ENCODE measurements at regions not wholly inside any gene's neighbourhood (a gene's known extent, or its start where the extent isn't known, plus 50 kb on each side); places are given as distances from the start of the nearest gene placed in this dataset.

GRCh38 chr21:33971492-33972013 lies 55.9 kb upstream of the ATP5PO start:
- no peaks in the 10 kb centered on the region for H3K9me2 ChIP-seq (replicated peaks; ENCODE audit: insufficient read depth)
- peak overlapping the region; percentile 61 for H3K4me2 ChIP-seq
- H4K20me1 ChIP-seq (ENCODE audit: insufficient read depth, poor library complexity, severe bottlenecking), result no peaks in the 10 kb centered on the region
- H3K27ac ChIP-seq, result peak overlapping the region; percentile 84
- H3K27me3 ChIP-seq, result no peaks in the 10 kb centered on the region
- no peak overlapping the region for H3K4me3 ChIP-seq
- H3K9me3 ChIP-seq (ENCODE audit: low read depth), result no peaks in the 10 kb centered on the region
- no peaks in the 10 kb centered on the region for H3K36me3 ChIP-seq (replicated peaks; ENCODE audit: insufficient read depth, low read depth)
- no peaks in the 10 kb centered on the region for H3K79me2 ChIP-seq
- H2AFZ ChIP-seq, result no peak overlapping the region
- H3K4me1 ChIP-seq (ENCODE audit: insufficient read depth), result peaks cover 50% of the 10 kb centered on the region
- no peak for TF ChIP-seq EZH2phosphoT487 (IDR thresholded peaks at IDR 0.05; ENCODE audit: low read depth, severe bottlenecking, unreplicated experiment)
- no peak for TF ChIP-seq EZH2 (IDR thresholded peaks at IDR 0.05; ENCODE audit: borderline replicate concordance)
- no peak for TF ChIP-seq CTCF (IDR thresholded peaks at IDR 0.05; ENCODE audit: poor library complexity)
- DNase-seq (ENCODE audit: low spot score), result peak; percentile 56
- WGBS (ENCODE audit: low lambda C conversion rate, missing lambda C conversion rate), result 40% methylated on average over 7 of the region's 7 CpGs

- TF ChIP-seq EZH2phosphoT487 (IDR thresholded peaks at IDR 0.05; ENCODE audit: low read depth, severe bottlenecking, unreplicated experiment), result no peak
- TF ChIP-seq EZH2 (IDR thresholded peaks at IDR 0.05; ENCODE audit: borderline replicate concordance), result no peak
- TF ChIP-seq CTCF (IDR thresholded peaks at IDR 0.05; ENCODE audit: poor library complexity), result no peak
- Histone ChIP-seq H3K4me3 (no peak overlapping the region), H2AFZ (no peak overlapping the region), H3K36me3 (replicated peaks; ENCODE audit: insufficient read depth, low read depth) (no peaks in the 10 kb centered on the region), H3K27ac (peak overlapping the region; percentile 57), H3K9me3 (ENCODE audit: low read depth) (no peaks in the 10 kb centered on the region), H3K4me2 (peak overlapping the region; percentile 6), H3K9me2 (replicated peaks; ENCODE audit: insufficient read depth) (no peaks in the 10 kb centered on the region), H4K20me1 (ENCODE audit: insufficient read depth, poor library complexity, severe bottlenecking) (no peaks in the 10 kb centered on the region), H3K79me2 (no peaks in the 10 kb centered on the region), H3K4me1 (ENCODE audit: insufficient read depth) (peaks cover 39% of the 10 kb centered on the region), H3K27me3 (no peaks in the 10 kb centered on the region)
- WGBS (ENCODE audit: low lambda C conversion rate, missing lambda C conversion rate), result 77% methylated on average over 3 of the region's 3 CpGs
- DNase-seq (ENCODE audit: low spot score), result no peak
These were observed 54.0 kb upstream of the ATP5PO start for GRCh38 chr21:33969581-33969980.

- peak overlapping the region; percentile 57 for H3K27ac ChIP-seq
- WGBS (ENCODE audit: low lambda C conversion rate, missing lambda C conversion rate), result 75% methylated on average over 4 of the region's 4 CpGs
These were observed 53.4 kb upstream of the ATP5PO start for GRCh38 chr21:33968995-33969348.

More at GRCh38 chr21:33968995-33969348, 53.4 kb upstream of the ATP5PO start:
- no peak overlapping the region for H2AFZ ChIP-seq
- H3K9me2 ChIP-seq (replicated peaks; ENCODE audit: insufficient read depth), result no peaks in the 10 kb centered on the region
- H3K4me2 ChIP-seq, result peak overlapping the region; percentile 6
- no peaks in the 10 kb centered on the region for H3K9me3 ChIP-seq (ENCODE audit: low read depth)
- H3K36me3 ChIP-seq (replicated peaks; ENCODE audit: insufficient read depth, low read depth), result no peaks in the 10 kb centered on the region
- H3K27me3 ChIP-seq, result no peaks in the 10 kb centered on the region
- TF ChIP-seq CTCF (IDR thresholded peaks at IDR 0.05; ENCODE audit: poor library complexity) (no peak), EZH2phosphoT487 (IDR thresholded peaks at IDR 0.05; ENCODE audit: low read depth, severe bottlenecking, unreplicated experiment) (no peak), EZH2 (IDR thresholded peaks at IDR 0.05; ENCODE audit: borderline replicate concordance) (no peak)
- DNase-seq (ENCODE audit: low spot score), result no peak
- H3K79me2 ChIP-seq, result no peaks in the 10 kb centered on the region
- H4K20me1 ChIP-seq (ENCODE audit: insufficient read depth, poor library complexity, severe bottlenecking), result no peaks in the 10 kb centered on the region
- H3K4me1 ChIP-seq (ENCODE audit: insufficient read depth), result peaks cover 39% of the 10 kb centered on the region
- no peak overlapping the region for H3K4me3 ChIP-seq
